HepG2 (cell line): ENCODE measurements at regions not wholly inside any gene's neighbourhood (a gene's known extent, or its start where the extent isn't known, plus 50 kb on each side); places are given as distances from the start of the nearest gene placed in this dataset.

Experiments
- ATAC-seq: fragments of 200-7000 bp; cut with Tn5 transposase; 3 replicates; pipeline ENCODE4 v1.9.1; 2020; ENCODE audit warnings: mild to moderate bottlenecking, moderate library complexity
- BruUV-seq: library from RNA; stranded (reverse); fragments of 400-500 nt; replicated peaks from 2 replicates; lab custom pipeline; 2021; lab: Mats Ljungman, UMichigan
- CTCF ChIA-PET: fragments of 300-600 bp; formaldehyde crosslinking; extraction: SDS; loops from one replicate; lab custom pipeline; 2021; ENCODE audit warnings: low total read pairs, inconsistent platforms, low intra/inter-chr PET ratio; lab: Yijun Ruan, JAX
- POLR2A ChIA-PET: fragments of 350-600 bp; sonication (Branson Sonifier 250); formaldehyde crosslinking; loops from one replicate; lab custom pipeline; 2020; ENCODE audit warnings: antibody characterized with exemption, inconsistent platforms; lab: Yijun Ruan, JAX
- DNase-seq: peaks from one replicate; pipeline ENCODE4 v3.0.0-alpha.2; 2015; ENCODE audit warnings: low spot score
- FAIRE-seq: peaks from 3 replicates; lab custom pipeline; 2011; peaks lifted over from hg19 to GRCh38; lab: Jason Lieb, UNC
- H2AFZ ChIP-seq: one replicate; pipeline ENCODE4 v1.6.1; 2011; ENCODE audit warnings: low read length, inconsistent platforms
- H3K27ac ChIP-seq: fragments of 300-600 bp; 3 replicates; pipeline ENCODE4 v1.8.0; 2011; ENCODE audit warnings: mixed run types, mild to moderate bottlenecking, mixed read lengths, low read length, inconsistent platforms; ENCODE audit not compliant: insufficient read depth; ENCODE audit errors: extremely low read length
- H3K27me3 ChIP-seq, 2 experiments: fragments of 200-600 bp in 1 of 2; 2 replicates in 1 of 2; 3 replicates in 1 of 2; pipeline versions ENCODE4 v1.6.0 to v1.8.0; 2011; ENCODE audit warnings: low read length in 2 of 2, mild to moderate bottlenecking in 2 of 2, moderate library complexity in 2 of 2, inconsistent platforms in 1 of 2; ENCODE audit not compliant: insufficient read depth in 2 of 2, control insufficient read depth in 1 of 2
- H3K36me3 ChIP-seq, 2 experiments: fragments of 200-600 bp in 1 of 2; replicated peaks in 1 of 2; 2 replicates in 1 of 2; 3 replicates in 1 of 2; pipeline versions ENCODE4 v1.5.1 to v1.8.0; 2011; ENCODE audit warnings: low read length in 2 of 2, inconsistent platforms in 1 of 2; ENCODE audit not compliant: insufficient read depth in 2 of 2, control insufficient read depth in 1 of 2
- H3K4me1 ChIP-seq: 2 replicates; pipeline ENCODE4 v1.5.1; 2012; ENCODE audit warnings: low read length, inconsistent platforms; ENCODE audit not compliant: insufficient read depth
- H3K4me2 ChIP-seq: 2 replicates; pipeline ENCODE4 v1.6.0; 2011; ENCODE audit warnings: low read depth, low read length, inconsistent platforms
- H3K4me3 ChIP-seq, 3 experiments: fragments of 200-600 bp in 1 of 3; sonication (generic), shearing (Covaris generic) in 1 of 3; replicated peaks in 1 of 3; 2 replicates each; pipeline ENCODE4 v1.5.1; 2011 to 2016; ENCODE audit warnings: low read length in 3 of 3, inconsistent platforms in 2 of 3, low read depth in 2 of 3, mild to moderate bottlenecking in 2 of 3, control low read depth in 1 of 3, mixed read lengths in 1 of 3; ENCODE audit not compliant: insufficient read depth in 1 of 3
- H3K79me2 ChIP-seq: one replicate; pipeline ENCODE4 v1.6.1; 2011; ENCODE audit warnings: low read length, inconsistent platforms; ENCODE audit not compliant: insufficient read depth
- H3K9ac ChIP-seq: 2 replicates; pipeline ENCODE4 v1.6.0; 2011; ENCODE audit warnings: mild to moderate bottlenecking, low read depth, low read length, inconsistent platforms; ENCODE audit not compliant: insufficient read depth
- H3K9me3 ChIP-seq: 2 replicates; pipeline ENCODE4 v1.5.1; 2012; ENCODE audit warnings: mild to moderate bottlenecking, low read length
- H4K20me1 ChIP-seq: 2 replicates; pipeline ENCODE4 v1.6.0; 2011; ENCODE audit warnings: inconsistent platforms, mild to moderate bottlenecking, low read length, moderate library complexity; ENCODE audit not compliant: insufficient read depth
- PRDM10 ChIP-seq: sonication (generic); formaldehyde crosslinking; IDR thresholded peaks from 2 replicates; pipeline ENCODE4 v1.4.0; 2020; ENCODE audit warnings: low read depth, missing genetic modification reagents
- TEF ChIP-seq: sonication (generic); formaldehyde crosslinking; IDR thresholded peaks from 2 replicates; pipeline ENCODE4 v1.5.0; 2020; ENCODE audit warnings: missing genetic modification reagents
- ZBTB25 ChIP-seq: IDR thresholded peaks from 2 replicates; pipeline ENCODE4 v1.6.1; 2018; ENCODE audit warnings: missing genetic modification reagents
- ZNF205 ChIP-seq: IDR thresholded peaks from 2 replicates; pipeline ENCODE4 v1.6.1; 2018; ENCODE audit warnings: missing biosample characterization, missing genetic modification reagents
- ZNF761 ChIP-seq: sonication (generic); formaldehyde crosslinking; conservative IDR thresholded peaks from 2 replicates; pipeline ENCODE4 v1.4.0; 2020; ENCODE audit warnings: mild to moderate bottlenecking, missing genetic modification reagents
- WGBS: methylation state at CpG from one replicate; pipeline ENCODE4 v1.1.6; 2017; ENCODE audit warnings: low lambda C conversion rate; 5-methylcytosine and 5-hydroxymethylcytosine counted together
- in situ Hi-C: cut with HindIII; loops from 2 replicates; pipeline ENCODE4 v1.10.0; 2017; ENCODE audit warnings: low pct_unique_long_range_greater_than_20kb; ENCODE audit not compliant: extremely low pct_ligation_motif_present
- intact Hi-C: fragments of 100-400 bp; cut with micrococcal nuclease; formaldehyde crosslinking; loops from one replicate; pipeline ENCODE4 v1.10.0; 2022; ENCODE audit not compliant: unreplicated experiment
- TF ChIP-seq, protein P1 (sequence below): sonication (generic); formaldehyde crosslinking; IDR thresholded peaks from 2 replicates; pipeline ENCODE4 v1.5.1; 2020; ENCODE audit warnings: mild to moderate bottlenecking, missing genetic modification reagents
- TF ChIP-seq, protein P2 (sequence below): sonication (generic); formaldehyde crosslinking; IDR thresholded peaks from 2 replicates; pipeline ENCODE4 v1.8.0; 2022; ENCODE audit warnings: missing genetic modification reagents, mild to moderate bottlenecking, moderate library complexity, borderline replicate concordance
- TF ChIP-seq, protein P3 (sequence below): sonication (generic); formaldehyde crosslinking; IDR thresholded peaks from 2 replicates; pipeline ENCODE4 v1.4.0; 2020; ENCODE audit warnings: missing genetic modification reagents, low read depth, mild to moderate bottlenecking, borderline replicate concordance
- TF ChIP-seq, protein P4 (sequence below): sonication (generic); formaldehyde crosslinking; IDR thresholded peaks from 2 replicates; pipeline ENCODE4 v1.8.0; 2022; ENCODE audit warnings: mild to moderate bottlenecking, missing genetic modification reagents

DNA sequence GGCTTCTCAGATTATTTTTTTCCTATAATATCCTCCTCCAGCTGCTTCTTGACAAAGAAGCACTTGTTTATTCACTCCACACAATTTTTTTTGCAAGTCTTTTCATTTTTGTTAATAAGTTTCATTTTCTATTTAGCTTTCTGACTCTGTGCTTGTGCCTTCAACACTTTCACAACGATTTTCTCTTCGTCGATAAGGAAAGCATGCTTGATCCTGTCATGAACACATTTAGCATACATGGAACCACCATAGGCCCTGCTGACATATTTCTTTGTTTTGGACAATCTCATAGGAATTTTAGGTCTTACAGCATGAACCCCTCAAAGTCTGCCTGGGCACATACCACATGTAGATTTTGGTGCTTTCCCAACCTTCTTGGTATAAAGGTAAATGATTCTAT lies 346.0 kb downstream of the KCNRG start:
- Histone ChIP-seq H4K20me1 (peaks cover 2% of the 10 kb centered on the region), H3K36me3 (no peaks in the 10 kb centered on the region), H3K4me2 (no peak overlapping the region), H3K27ac (no peak overlapping the region), H3K79me2 (peaks cover 2% of the 10 kb centered on the region), H2AFZ (no peak overlapping the region), H3K9me3 (no peaks in the 10 kb centered on the region), H3K4me3 (no peak overlapping the region), H3K4me1 (peaks cover 24% of the 10 kb centered on the region), H3K9ac (no peak overlapping the region), H3K27me3 (no peaks in the 10 kb centered on the region)
- ATAC-seq (no peak), FAIRE-seq (no peak), DNase-seq (no peak)
- intact Hi-C loops (no loop called here), in situ Hi-C loops (no loop called here)
- ChIA-PET POLR2A (no interaction called here), CTCF (no interaction called here)
- WGBS = 96% methylated on average over 3 of the region's 3 CpGs
- BruUV-seq = no TSS peak
- TF ChIP-seq, protein P1, sequence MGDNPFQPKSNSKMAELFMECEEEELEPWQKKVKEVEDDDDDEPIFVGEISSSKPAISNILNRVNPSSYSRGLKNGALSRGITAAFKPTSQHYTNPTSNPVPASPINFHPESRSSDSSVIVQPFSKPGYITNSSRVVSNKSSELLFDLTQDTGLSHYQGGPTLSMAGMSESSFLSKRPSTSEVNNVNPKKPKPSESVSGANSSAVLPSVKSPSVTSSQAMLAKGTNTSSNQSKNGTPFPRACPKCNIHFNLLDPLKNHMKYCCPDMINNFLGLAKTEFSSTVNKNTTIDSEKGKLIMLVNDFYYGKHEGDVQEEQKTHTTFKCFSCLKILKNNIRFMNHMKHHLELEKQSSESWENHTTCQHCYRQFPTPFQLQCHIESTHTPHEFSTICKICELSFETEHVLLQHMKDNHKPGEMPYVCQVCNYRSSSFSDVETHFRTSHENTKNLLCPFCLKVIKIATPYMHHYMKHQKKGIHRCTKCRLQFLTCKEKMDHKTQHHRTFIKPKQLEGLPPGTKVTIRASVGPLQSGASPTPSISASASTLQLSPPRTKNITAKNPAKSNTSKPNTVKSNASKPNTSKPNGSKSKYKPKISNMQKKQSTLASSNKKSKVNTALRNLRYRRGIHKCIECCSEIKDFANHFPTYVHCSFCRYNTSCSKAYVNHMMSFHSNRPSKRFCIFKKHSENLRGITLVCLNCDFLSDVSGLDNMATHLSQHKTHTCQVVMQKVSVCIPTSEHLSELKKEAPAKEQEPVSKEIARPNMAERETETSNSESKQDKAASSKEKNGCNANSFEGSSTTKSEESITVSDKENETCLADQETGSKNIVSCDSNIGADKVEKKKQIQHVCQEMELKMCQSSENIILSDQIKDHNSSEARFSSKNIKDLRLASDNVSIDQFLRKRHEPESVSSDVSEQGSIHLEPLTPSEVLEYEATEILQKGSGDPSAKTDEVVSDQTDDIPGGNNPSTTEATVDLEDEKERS (CRISPR knock-in tag) = no peak
- TF ChIP-seq ZBTB25 (CRISPR knock-in tag) (no peak), TEF (CRISPR knock-in tag) (no peak), ZNF761 (CRISPR knock-in tag) (no peak), ZNF205 (CRISPR knock-in tag) (no peak), PRDM10 (no peak)
- TF ChIP-seq, protein P2, sequence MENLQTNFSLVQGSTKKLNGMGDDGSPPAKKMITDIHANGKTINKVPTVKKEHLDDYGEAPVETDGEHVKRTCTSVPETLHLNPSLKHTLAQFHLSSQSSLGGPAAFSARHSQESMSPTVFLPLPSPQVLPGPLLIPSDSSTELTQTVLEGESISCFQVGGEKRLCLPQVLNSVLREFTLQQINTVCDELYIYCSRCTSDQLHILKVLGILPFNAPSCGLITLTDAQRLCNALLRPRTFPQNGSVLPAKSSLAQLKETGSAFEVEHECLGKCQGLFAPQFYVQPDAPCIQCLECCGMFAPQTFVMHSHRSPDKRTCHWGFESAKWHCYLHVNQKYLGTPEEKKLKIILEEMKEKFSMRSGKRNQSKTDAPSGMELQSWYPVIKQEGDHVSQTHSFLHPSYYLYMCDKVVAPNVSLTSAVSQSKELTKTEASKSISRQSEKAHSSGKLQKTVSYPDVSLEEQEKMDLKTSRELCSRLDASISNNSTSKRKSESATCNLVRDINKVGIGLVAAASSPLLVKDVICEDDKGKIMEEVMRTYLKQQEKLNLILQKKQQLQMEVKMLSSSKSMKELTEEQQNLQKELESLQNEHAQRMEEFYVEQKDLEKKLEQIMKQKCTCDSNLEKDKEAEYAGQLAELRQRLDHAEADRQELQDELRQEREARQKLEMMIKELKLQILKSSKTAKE (CRISPR knock-in tag) = no peak
- TF ChIP-seq, protein P3, sequence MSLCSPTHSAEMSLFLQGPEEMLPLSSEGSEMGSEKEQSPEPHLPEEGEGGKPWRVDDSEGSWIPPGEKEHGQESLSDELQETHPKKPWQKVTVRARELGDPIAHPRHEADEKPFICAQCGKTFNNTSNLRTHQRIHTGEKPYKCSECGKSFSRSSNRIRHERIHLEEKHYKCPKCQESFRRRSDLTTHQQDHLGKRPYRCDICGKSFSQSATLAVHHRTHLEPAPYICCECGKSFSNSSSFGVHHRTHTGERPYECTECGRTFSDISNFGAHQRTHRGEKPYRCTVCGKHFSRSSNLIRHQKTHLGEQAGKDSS (CRISPR knock-in tag) = no peak
- TF ChIP-seq, protein P4, sequence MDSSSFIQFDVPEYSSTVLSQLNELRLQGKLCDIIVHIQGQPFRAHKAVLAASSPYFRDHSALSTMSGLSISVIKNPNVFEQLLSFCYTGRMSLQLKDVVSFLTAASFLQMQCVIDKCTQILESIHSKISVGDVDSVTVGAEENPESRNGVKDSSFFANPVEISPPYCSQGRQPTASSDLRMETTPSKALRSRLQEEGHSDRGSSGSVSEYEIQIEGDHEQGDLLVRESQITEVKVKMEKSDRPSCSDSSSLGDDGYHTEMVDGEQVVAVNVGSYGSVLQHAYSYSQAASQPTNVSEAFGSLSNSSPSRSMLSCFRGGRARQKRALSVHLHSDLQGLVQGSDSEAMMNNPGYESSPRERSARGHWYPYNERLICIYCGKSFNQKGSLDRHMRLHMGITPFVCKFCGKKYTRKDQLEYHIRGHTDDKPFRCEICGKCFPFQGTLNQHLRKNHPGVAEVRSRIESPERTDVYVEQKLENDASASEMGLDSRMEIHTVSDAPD (CRISPR knock-in tag) = no peak
